ENCODE measurements at regions not wholly inside any gene's neighbourhood (a gene's known extent, or its start where the extent isn't known, plus 50 kb on each side); places are given as distances from the start of the nearest gene placed in this dataset.

GRCh38 chr2:41763141-41763540 is 284.7 kb upstream of the PKDCC start:
- RAD21 ChIA-PET (ENCODE audit: unreplicated experiment), result no interaction called here
- no peak overlapping the region for H3K4me2 ChIP-seq (ENCODE audit: control insufficient read depth, insufficient read depth)
- no peak for TF ChIP-seq DPF2 (IDR thresholded peaks at IDR 0.05)
- no peak for TF ChIP-seq FOS (IDR thresholded peaks at IDR 0.05; ENCODE audit: borderline replicate concordance, extremely low read depth, insufficient read length)
- no peak for TF ChIP-seq RCOR1 (conservative IDR thresholded peaks at IDR 0.05; ENCODE audit: low read depth, low read length)
- TF ChIP-seq PRDM15 (CRISPR knock-in tag; IDR thresholded peaks at IDR 0.05), result no peak
- no peak for TF ChIP-seq ESRRA (IDR thresholded peaks at IDR 0.05; ENCODE audit: low read length)
- no peak for TF ChIP-seq NFXL1 (IDR thresholded peaks at IDR 0.05; ENCODE audit: borderline replicate concordance)
- no peak for TF ChIP-seq ZNF207 (IDR thresholded peaks at IDR 0.05; ENCODE audit: borderline replicate concordance)
- TF ChIP-seq NKRF (conservative IDR thresholded peaks at IDR 0.05), result no peak
- TF ChIP-seq NFIC (IDR thresholded peaks at IDR 0.05; ENCODE audit: low read depth, low read length), result no peak
- TF ChIP-seq MAX (IDR thresholded peaks at IDR 0.05; ENCODE audit: low read depth, low read length), result no peak
- TF ChIP-seq MEF2B (IDR thresholded peaks at IDR 0.05; ENCODE audit: partially characterized antibody, poor library complexity, severe bottlenecking), result no peak
- no peak for TF ChIP-seq RELB (IDR thresholded peaks at IDR 0.05; ENCODE audit: low read depth)
- TF ChIP-seq E2F4 (IDR thresholded peaks at IDR 0.05; ENCODE audit: low read depth, low read length), result no peak
- no peak for TF ChIP-seq GATAD2B (conservative IDR thresholded peaks at IDR 0.05; ENCODE audit: low read depth)
- no peak overlapping the region for H3K9ac ChIP-seq (ENCODE audit: control insufficient read depth, insufficient read depth, low read length)
- intact Hi-C loops (cut with micrococcal nuclease; ENCODE audit: unreplicated experiment) (no loop called here), in situ Hi-C loops (cut with MboI) (no loop called here)
- DNase-seq (ENCODE audit: low read depth, low spot score), result no peak
- no peaks in the 10 kb centered on the region for H3K79me2 ChIP-seq (ENCODE audit: control insufficient read depth, insufficient read depth, low read length)
- no peak for ATAC-seq
- H3K4me3 ChIP-seq, result no peak overlapping the region
- SMC1A ChIA-PET (ENCODE audit: uncharacterized antibody, unreplicated experiment), result no interaction called here
- H3K27me3 ChIP-seq (replicated peaks in 1 of 2; ENCODE audit: control insufficient read depth in 2 of 2, insufficient read depth in 2 of 2, low read length in 1 of 2), result no peaks in the 10 kb centered on the region
- no peaks in the 10 kb centered on the region for H3K4me1 ChIP-seq (ENCODE audit: control insufficient read depth, insufficient read depth, low read length)
- POLR2A ChIA-PET, result no interaction called here
- BruUV-seq (replicated peaks), result no TSS peak
- H2AFZ ChIP-seq (ENCODE audit: control insufficient read depth, low read depth, low read length), result no peak overlapping the region
- H4K20me1 ChIP-seq (ENCODE audit: control insufficient read depth, insufficient read depth), result no peaks in the 10 kb centered on the region
- no peak for FAIRE-seq
- CTCF ChIA-PET, result no interaction called here
- WGBS (ENCODE audit: insufficient coverage, insufficient replicate concordance, low lambda C conversion rate, missing lambda C conversion rate), result 0% methylated on average over 4 of the region's 4 CpGs
- no peaks in the 10 kb centered on the region for H3K36me3 ChIP-seq (ENCODE audit: control insufficient read depth in 2 of 2, insufficient read depth in 2 of 2, low read length in 1 of 2)
- no peak overlapping the region for H3K27ac ChIP-seq (ENCODE audit: control insufficient read depth, insufficient read depth)
- H3K9me3 ChIP-seq (replicated peaks; ENCODE audit: control insufficient read depth, insufficient read depth, low read length), result no peaks in the 10 kb centered on the region

All from GM12878 (cell line).